ENCODE measurements at regions not wholly inside any gene's neighbourhood (a gene's known extent, or its start where the extent isn't known, plus 50 kb on each side); places are given as distances from the start of the nearest gene placed in this dataset.

DNA sequence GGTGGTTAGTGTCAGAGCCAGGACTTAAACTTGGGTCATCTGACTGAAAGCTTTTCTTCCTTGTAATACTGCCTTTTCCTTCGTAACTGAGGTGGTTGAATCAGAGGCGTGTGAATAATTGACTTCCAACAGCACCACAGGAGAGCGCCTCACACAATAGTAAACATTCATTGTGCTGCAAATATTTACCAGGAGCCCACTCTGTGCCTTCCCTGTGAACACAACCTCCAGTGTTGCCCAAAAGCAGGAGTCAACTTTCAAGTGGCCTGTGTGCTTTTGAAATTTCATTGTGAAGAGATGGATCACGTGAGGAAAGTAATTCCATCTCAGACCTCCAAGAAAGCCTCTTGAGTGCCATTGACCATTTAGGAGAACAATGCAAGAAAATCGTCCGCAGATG, 60.2 kb downstream of the ADRA2A start:
- TF ChIP-seq POLR2A (IDR thresholded peaks at IDR 0.05; ENCODE audit: low read depth, low read length) (no peak), TAF1 (IDR thresholded peaks at IDR 0.05; ENCODE audit: low read depth, low read length) (no peak)

All from GM12891 (cell line).